Gastrocnemius medialis (tissue), 4 donors: ENCODE measurements at regions not wholly inside any gene's neighbourhood (a gene's known extent, or its start where the extent isn't known, plus 50 kb on each side); places are given as distances from the start of the nearest gene placed in this dataset.

Experiments used
- ATAC-seq, 2 donors: fragments of 150-250 bp; one replicate each; pipeline ENCODE4 v1.9.1; 2016
- DNase-seq, 2 donors: peaks; one replicate each; pipeline ENCODE4 v3.0.0-alpha.2; 2019
- H3K27ac ChIP-seq, 4 donors: fragments of 200-600 bp; sonication (generic); 1 replicate in 1 of 4; 2 replicates in 3 of 4; pipeline ENCODE4 v1.5.1; 2016 to 2018; ENCODE audit warnings: mild to moderate bottlenecking in 2 of 4, moderate library complexity in 1 of 4
- H3K27me3 ChIP-seq, 3 donors: fragments of 200-600 bp; sonication (generic) in 2 of 3; 1 replicate in 1 of 3; 2 replicates in 2 of 3; pipeline versions ENCODE4 v1.5.1 to v1.6.0; 2016 to 2019; ENCODE audit warnings: mild to moderate bottlenecking in 1 of 3, moderate library complexity in 1 of 3
- H3K36me3 ChIP-seq, 2 donors: fragments of 200-600 bp; sonication (generic) in 1 of 2; one replicate each; pipeline ENCODE4 v1.5.1; 2017 to 2018
- H3K4me1 ChIP-seq, 2 donors: fragments of 200-600 bp; sonication (generic) in 1 of 2; one replicate each; pipeline ENCODE4 v1.5.1; 2016 to 2017; ENCODE audit warnings: mild to moderate bottlenecking in 2 of 2
- H3K4me3 ChIP-seq, 4 donors: fragments of 200-600 bp; sonication (generic) in 3 of 4; 1 replicate in 1 of 4; 2 replicates in 3 of 4; pipeline ENCODE4 v1.5.1; 2016 to 2019; ENCODE audit warnings: mild to moderate bottlenecking in 2 of 4
- H3K9me3 ChIP-seq, 3 donors: fragments of 200-600 bp; sonication (generic) in 2 of 3; 1 replicate in 1 of 3; 2 replicates in 2 of 3; pipeline ENCODE4 v1.5.1; 2016 to 2019
- CTCF ChIP-seq, 5 experiments: fragments of 450-650 bp in 3 of 5; fragments of 200-600 bp in 2 of 5; sonication (generic) in 2 of 5; IDR thresholded peaks in 4 of 5; conservative IDR thresholded peaks in 1 of 5; 1 replicate in 4 of 5; 2 replicates in 1 of 5; pipeline ENCODE4 v1.5.1; 2016 to 2019; ENCODE audit warnings: antibody characterized with exemption in 5 of 5, mild to moderate bottlenecking in 3 of 5, moderate library complexity in 3 of 5
- POLR2A ChIP-seq, 2 donors: fragments of 450-650 bp; IDR thresholded peaks; one replicate each; pipeline ENCODE4 v1.6.1; 2017; ENCODE audit warnings: antibody characterized with exemption in 2 of 2, mild to moderate bottlenecking in 2 of 2, moderate library complexity in 2 of 2
- in situ Hi-C, 4 donors: fragments of 200-750 bp; cut with MboI; loops; one replicate each; pipeline versions ENCODE4 v1.15.0 to v1.8.0; 2017; ENCODE audit warnings: low sequenced_read_pairs in 4 of 4
- intact Hi-C: fragments of 100-400 bp; cut with DNase I; formaldehyde crosslinking; loops from one replicate; pipeline ENCODE4 v1.15.1; 2023; ENCODE audit warnings: low total_unique reads

- TF ChIP-seq POLR2A (IDR thresholded peaks at IDR 0.05) = no peak
- no peak for TF ChIP-seq CTCF (IDR thresholded peaks at IDR 0.05 in 4 of 5, conservative IDR thresholded peaks at IDR 0.05 in 1 of 5)
These were observed 884.3 kb downstream of the GALC start for GRCh38 chr14:87108726-87109125.

GRCh38 chr14:87102811-87103378, 890.1 kb downstream of the GALC start:
- H3K4me1 ChIP-seq = no peaks in the 10 kb centered on the region
- in situ Hi-C loops (no loop called here), intact Hi-C loops (no loop called here)
- H3K36me3 ChIP-seq = no peaks in the 10 kb centered on the region
- no peak for ATAC-seq
- H3K27me3 ChIP-seq = no peaks in the 10 kb centered on the region
- DNase-seq = no peak
- no peaks in the 10 kb centered on the region for H3K9me3 ChIP-seq
- no peak overlapping the region for H3K27ac ChIP-seq
- no peak overlapping the region for H3K4me3 ChIP-seq
- no peak for TF ChIP-seq CTCF (IDR thresholded peaks at IDR 0.05 in 4 of 5, conservative IDR thresholded peaks at IDR 0.05 in 1 of 5)
- TF ChIP-seq POLR2A (IDR thresholded peaks at IDR 0.05) = no peak

More at GRCh38 chr14:87108726-87109125, 884.3 kb downstream of the GALC start:
- H3K27ac ChIP-seq = no peak overlapping the region
- ATAC-seq = no peak
- H3K36me3 ChIP-seq = no peaks in the 10 kb centered on the region
- DNase-seq = no peak
- H3K27me3 ChIP-seq = no peaks in the 10 kb centered on the region
- H3K4me3 ChIP-seq = no peak overlapping the region
- H3K9me3 ChIP-seq = no peaks in the 10 kb centered on the region
- H3K4me1 ChIP-seq = no peaks in the 10 kb centered on the region
- in situ Hi-C loops = no loop called here
- intact Hi-C loops = no loop called here

DNA sequence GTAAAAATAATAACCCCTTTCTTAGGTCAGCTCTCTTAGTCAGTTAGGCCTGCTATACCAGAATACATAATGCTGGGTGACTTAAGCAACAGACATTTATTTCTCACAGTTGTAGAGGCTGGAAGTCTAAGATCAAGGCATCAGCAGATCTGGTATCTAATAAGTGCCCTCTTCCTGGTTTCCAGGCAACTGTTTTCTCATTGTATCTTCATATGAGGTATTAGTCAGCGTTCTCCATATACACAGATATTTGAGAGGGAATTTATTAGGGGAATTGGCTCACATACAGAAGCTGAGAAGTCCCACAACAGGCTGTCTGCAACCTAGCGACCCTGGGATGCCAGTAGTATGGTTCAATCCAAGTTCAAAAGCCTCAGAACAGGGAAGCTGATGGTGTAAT, 896.0 kb downstream of the GALC start:
- in situ Hi-C loops = no loop called here
- Histone ChIP-seq H3K4me3 (no peak overlapping the region), H3K9me3 (no peaks in the 10 kb centered on the region), H3K27ac (no peak overlapping the region), H3K36me3 (no peaks in the 10 kb centered on the region), H3K4me1 (no peaks in the 10 kb centered on the region), H3K27me3 (no peaks in the 10 kb centered on the region)
- intact Hi-C loops = no loop called here
- DNase-seq (no peak), ATAC-seq (no peak)
- TF ChIP-seq POLR2A (IDR thresholded peaks at IDR 0.05) (no peak), CTCF (IDR thresholded peaks at IDR 0.05 in 4 of 5, conservative IDR thresholded peaks at IDR 0.05 in 1 of 5) (no peak)

DNA sequence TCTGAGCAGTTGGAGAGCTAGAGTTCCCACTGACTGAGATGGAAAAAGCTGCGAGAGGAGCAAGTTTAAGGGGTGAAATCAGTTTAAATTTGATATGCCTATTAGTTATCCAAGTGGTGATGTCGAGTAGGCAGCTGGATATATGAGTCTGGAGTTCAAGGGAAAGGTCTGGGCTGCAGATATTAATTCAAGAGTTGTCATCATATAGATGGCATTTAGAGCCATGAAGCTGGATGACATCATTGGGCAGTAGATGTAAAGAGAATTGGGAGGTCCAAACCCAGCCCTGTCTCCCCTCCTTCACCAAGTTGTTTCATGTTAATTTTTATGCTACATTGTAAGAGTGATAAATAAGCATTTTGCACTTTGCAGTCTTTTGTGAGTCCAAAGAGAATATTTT, 898.1 kb downstream of the GALC start:
- in situ Hi-C loops = no loop called here
- no peak overlapping the region for H3K27ac ChIP-seq
- no peaks in the 10 kb centered on the region for H3K9me3 ChIP-seq
- no peaks in the 10 kb centered on the region for H3K4me1 ChIP-seq
- no peak overlapping the region for H3K4me3 ChIP-seq
- ATAC-seq = no peak
- no peak for DNase-seq
- TF ChIP-seq POLR2A (IDR thresholded peaks at IDR 0.05) = no peak
- TF ChIP-seq CTCF (IDR thresholded peaks at IDR 0.05 in 4 of 5, conservative IDR thresholded peaks at IDR 0.05 in 1 of 5) = no peak
- intact Hi-C loops = no loop called here
- H3K36me3 ChIP-seq = no peaks in the 10 kb centered on the region
- H3K27me3 ChIP-seq = no peaks in the 10 kb centered on the region

DNA sequence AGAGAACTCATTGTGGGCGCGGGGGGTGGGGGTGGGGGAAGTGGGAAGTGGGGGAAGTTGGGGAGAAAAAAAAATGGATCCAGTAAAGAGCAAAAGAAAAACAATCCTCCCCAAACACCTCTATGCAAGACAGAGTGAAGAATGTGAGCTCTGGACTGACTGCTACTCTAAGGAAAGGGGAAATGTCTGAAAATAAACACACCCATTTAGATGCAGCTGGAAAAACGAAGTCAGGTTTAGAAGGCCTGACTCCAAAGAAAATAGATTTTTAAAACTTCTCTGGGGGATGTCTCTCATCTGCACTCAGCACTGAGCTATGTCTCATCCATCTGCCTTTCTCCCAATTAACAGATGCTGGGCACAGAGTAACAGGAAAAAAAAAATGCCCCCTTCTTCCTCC, 904.4 kb downstream of the GALC start:
- Histone ChIP-seq H3K9me3 (no peaks in the 10 kb centered on the region), H3K4me1 (no peaks in the 10 kb centered on the region), H3K36me3 (no peaks in the 10 kb centered on the region), H3K27me3 (no peaks in the 10 kb centered on the region), H3K27ac (no peak overlapping the region), H3K4me3 (no peak overlapping the region)
- intact Hi-C loops = no loop called here
- DNase-seq (no peak), ATAC-seq (no peak)
- no peak for TF ChIP-seq CTCF (IDR thresholded peaks at IDR 0.05 in 4 of 5, conservative IDR thresholded peaks at IDR 0.05 in 1 of 5)
- no peak for TF ChIP-seq POLR2A (IDR thresholded peaks at IDR 0.05)
- in situ Hi-C loops = no loop called here
